NCI-H345 (cell line): ENCODE measurements at regions not wholly inside any gene's neighbourhood (a gene's known extent, or its start where the extent isn't known, plus 50 kb on each side); places are given as distances from the start of the nearest gene placed in this dataset.

Source experiments
- DNase-seq: peaks from one replicate; lab custom pipeline; 2025; lab: John Stamatoyannopoulos, UW

- DNase-seq, result no peak
These were observed 460.0 kb downstream of the COG6 start for GRCh38 chr13:40115426-40115825.

GRCh38 chr13:40116008-40116407 is 460.5 kb downstream of the COG6 start:
- DNase-seq, result no peak

DNA sequence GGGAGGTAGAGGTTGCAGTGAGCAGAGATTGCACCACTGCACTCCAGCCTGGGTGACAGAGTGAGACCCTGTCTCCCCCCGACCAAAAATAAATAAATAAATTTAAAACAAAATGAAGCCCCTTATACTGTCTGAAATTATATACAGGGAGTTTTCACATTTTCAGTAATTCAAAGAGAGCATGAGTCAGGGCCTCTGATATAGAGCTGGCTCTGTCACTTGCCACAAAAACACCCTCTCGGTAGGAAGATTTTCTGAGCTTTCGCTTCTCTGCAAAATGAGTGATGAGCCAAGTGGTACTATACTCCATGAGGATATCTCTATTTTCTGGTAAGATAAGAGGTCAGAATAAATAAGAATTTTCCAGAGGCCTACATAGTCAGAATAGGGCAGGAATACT is 462.9 kb downstream of the COG6 start:
- DNase-seq, result no peak

- DNase-seq, result no peak
These were observed 464.4 kb downstream of the COG6 start for GRCh38 chr13:40119852-40120251.

DNA sequence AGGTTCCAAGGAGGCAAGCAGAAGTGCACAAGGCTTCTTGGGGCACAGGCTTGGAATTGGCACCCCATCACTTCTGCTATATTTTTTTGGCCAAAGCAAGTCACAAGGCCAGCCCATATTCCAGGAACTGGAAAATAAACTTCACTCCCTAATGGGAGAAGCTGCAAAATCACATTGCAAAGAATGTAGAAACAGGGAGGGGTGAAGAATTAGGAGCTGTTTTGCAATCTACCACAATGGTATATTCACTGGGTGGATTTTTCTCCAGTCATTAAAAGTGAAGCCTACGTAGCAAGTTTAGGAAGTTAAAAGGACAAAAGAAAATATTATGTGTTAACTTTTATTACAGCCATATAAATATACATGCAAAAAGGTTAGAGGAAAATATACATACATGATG is 464.8 kb downstream of the COG6 start:
- DNase-seq, result no peak

- no peak for DNase-seq
These were observed 465.3 kb downstream of the COG6 start for GRCh38 chr13:40120781-40121180.

DNA sequence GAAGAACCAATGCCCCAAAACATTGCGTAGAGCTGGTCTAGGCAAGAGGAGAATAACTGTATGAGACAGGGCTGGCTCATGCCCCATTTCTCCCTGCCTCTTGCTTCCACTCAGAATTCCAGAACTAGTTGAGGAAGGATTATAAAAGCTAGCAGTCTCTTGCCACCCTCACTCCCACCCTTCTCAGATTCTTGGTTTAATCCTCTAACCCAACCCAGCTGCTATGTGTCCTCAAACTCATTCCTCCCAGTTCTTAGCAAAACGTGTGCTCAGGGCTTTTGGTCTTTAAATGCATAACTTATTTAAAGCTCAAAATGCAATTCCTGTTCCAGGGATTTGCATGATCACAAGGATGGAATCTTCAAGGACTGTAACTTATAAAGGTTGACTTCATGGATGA is 466.3 kb downstream of the COG6 start:
- no peak for DNase-seq

- DNase-seq, result no peak
These were observed 468.6 kb downstream of the COG6 start for GRCh38 chr13:40123962-40124632.

- DNase-seq, result no peak
These were observed 469.2 kb downstream of the COG6 start for GRCh38 chr13:40124633-40125015.

DNA sequence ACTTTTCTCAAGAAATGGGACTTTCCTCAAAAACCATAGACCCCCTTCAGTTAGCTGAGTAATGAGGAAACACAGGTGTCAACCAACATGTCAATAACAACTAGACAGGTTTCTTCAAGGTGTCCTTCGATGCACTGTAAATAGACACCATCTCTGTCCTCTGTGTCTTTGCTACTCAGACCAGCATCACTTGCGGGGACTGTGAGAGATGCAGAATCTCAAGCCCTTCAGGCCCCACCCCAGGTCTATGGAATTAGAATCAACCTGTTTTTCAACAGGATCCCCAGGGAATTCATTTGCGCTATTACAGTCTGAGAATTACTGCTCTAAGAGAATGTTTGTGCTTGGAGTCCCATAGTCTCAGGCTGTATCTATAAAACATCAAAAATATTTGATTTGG is 469.9 kb downstream of the COG6 start:
- no peak for DNase-seq

DNA sequence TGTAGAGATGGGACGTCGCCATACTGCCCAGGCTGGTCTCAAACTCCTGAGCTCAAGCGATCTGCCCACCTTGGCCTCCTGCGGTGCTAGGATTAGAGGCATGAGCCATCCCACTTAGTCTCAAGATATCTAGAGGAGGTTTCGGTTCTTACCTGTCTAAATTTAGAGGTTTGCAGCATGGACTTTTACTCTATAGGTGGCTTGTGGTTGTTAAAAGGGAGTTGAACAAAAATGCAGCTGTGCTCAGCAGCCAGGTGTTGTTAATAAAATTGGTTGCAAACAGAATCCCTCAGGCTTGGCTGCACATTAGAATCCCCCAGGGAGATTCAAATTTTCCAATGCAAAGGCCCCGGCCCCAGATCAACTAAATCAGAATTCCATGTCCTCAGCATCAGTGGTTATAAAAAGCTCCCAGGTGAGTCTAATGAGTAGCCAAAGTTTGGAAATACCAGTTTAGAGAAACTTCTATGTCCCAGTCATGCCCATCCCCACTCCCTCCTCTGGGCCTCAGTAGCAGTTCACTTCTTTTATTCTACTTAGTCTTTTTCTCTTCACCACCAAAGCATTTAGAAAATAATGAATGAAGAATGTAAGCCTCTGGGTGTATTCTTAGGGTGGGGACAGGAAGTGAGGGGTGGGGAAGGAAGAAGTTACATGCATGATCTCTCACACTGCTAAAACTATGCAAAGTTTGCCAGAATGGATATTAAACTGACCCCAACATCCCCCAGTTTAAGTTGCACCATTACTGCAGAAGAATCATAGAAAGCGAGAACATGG is 471.0 kb downstream of the COG6 start:
- no peak for DNase-seq

- no peak for DNase-seq
These were observed 472.0 kb downstream of the COG6 start for GRCh38 chr13:40127476-40127875.

GRCh38 chr13:40127925-40128324 is 472.5 kb downstream of the COG6 start:
- no peak for DNase-seq

DNA sequence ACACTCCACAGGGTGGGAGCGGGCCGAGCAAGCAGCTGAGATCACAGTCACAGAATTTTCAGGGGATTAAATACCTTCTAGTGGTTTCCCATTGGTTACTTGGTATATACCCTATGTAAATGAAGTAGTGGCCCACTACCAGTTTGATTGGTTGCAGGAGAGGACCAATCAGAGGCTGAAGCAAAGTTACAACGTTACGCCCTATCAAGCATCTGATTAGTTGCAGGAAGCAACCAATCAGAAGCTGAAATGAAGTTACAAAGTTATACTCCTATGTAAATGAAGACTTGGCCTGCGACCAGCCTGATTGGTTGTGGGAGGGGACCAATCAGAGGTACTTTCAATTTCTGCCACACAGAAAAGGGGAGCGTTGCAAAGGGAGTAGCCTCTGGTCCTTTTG is 474.0 kb downstream of the COG6 start:
- DNase-seq, result no peak

DNA sequence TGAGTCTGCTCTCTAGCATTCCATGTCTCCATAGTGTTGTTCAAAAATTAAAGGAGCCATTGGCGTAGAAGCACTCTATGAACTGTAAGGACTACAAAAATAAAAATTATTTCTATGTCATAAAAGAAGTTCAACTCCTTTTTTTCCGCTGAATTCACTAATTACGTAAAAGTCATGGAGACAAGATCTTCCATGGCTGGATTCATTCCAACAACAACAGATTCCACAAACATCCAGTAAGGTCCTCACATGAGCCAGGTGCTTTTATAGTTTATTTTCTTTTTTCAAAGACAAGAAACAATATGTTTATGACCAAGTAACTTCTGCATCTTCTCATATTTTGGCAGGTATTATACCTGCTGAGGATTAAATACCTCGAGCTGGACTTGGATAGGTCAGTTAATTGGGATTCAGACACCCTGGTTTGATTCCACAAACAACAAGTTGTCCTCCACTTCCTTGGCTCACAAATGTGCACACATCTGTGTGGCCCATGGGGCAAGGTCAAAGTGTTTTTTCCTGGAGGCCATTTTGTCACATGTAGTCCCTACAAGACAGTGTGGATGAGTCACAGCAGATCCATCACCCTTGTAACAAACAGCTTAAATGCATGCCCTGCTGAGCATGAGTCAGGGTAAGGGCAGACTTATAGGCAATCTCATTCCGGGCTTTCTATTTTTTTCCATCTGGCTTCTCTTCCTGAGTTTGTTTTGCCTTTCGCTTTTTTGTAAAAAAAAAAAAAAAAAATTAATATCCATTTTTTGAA is 475.6 kb downstream of the COG6 start:
- no peak for DNase-seq

DNA sequence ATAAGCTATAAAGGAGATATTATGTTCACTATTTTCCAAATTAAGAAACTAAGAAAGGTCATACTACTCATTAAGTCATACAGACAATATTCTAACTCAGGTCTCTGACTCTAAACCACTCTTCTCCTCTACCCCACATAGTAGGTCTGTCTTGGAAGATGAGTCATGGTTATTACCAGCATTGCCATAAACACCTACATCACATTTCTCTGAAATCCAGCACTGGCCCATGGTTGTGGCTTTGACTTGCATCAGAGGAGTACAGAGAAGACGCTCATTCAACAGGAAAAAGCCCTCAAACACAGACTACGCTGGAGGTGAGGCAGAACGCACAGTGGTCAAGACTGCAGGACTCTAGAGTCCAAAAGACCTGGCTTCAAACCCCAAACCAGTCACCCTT is 476.8 kb downstream of the COG6 start:
- DNase-seq, result no peak

DNA sequence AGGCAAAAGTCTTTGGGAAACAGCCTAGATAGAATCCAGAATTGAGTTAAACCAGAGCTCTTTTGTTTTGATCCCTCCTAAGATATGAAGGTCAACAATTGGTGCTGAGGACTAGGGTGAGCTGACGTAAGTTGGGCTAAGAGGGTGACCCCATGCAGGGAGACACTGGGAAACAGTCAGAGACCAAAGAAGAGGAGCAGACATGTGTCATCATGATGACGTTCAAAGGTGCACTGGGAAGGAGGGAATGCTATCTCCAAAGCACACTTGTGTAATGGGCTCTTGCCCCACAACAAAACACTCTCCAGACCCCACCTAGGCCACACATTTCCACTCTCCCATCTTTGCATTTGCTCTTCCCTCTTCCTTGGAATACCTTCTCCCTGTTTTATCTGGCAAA is 481.4 kb downstream of the COG6 start:
- no peak for DNase-seq

- DNase-seq, result no peak
These were observed 481.9 kb downstream of the COG6 start for GRCh38 chr13:40137400-40137799.

DNA sequence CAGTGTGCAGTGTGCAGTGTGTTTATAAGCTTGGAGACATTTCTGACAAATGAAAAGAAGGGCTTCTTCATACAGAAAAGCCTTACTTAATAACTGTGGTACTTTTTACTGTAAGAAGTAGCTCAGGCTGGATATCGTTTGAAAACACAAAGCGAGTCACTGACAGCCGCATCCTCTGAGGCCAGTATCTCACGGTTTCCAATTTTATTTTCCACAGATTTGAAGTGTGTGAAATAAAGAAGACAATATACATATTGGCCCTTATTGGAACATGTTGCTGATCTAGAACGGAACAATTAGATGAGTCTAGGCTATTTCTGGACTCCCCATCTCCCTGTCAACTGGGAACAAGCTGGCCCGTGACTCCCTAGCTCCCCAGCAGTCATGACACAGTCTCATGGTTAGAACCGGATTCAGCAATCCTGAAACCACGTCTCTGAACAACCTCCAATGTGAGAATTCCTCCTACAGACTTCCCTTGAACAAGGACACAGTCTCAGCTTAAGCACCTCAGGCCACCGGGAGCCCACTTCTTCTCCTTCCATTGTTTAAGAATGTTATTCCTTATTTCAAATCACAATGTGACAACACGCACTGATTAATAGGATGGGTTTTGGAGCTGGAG is 484.5 kb downstream of the COG6 start:
- DNase-seq, result no peak

DNA sequence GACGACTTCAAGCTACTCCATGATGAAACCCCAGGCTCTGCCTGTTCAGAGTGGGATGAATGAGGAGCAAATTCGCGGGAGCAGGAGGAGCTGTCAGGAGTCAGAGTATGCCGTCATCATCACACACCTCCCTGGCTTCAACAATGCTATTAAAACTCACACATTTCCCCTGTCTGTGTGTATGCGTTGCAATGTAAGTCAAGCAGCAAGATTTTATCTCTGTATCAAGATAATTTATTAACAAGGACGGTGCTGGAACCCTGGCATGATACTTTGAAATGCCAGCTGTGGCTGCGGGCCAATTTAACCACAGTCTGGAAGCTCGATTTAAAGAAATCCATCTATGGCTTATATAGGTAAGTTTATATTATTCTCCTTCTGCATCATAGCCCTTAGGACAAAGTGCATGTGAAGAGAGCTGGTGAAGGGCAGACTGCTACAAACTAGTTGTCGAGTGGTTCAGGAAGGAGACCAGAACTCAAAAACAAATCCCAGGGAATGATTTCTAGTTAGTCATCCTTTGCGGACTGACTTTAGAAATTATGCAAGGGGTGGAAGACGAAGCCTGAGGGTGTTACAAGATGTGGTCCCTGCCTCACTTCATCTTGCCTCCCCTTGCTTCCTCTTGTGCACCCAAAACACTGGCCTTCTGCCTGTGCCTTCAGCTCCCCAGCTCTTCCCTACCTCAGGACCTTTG is 486.5 kb downstream of the COG6 start:
- DNase-seq, result no peak

GRCh38 chr13:40143106-40143505 is 487.6 kb downstream of the COG6 start:
- DNase-seq, result no peak

GRCh38 chr13:40143559-40143958 is 488.1 kb downstream of the COG6 start:
- DNase-seq, result no peak
